IMR-90 (cell line): ENCODE measurements at regions not wholly inside any gene's neighbourhood (a gene's known extent, or its start where the extent isn't known, plus 50 kb on each side); places are given as distances from the start of the nearest gene placed in this dataset.
A peak's percentile ranks its signal among the peaks of the same experiment; 100 is the strongest.

Source experiments
- ATAC-seq: fragments of 200-7000 bp; cut with Tn5 transposase; 2 replicates; pipeline ENCODE4 v1.9.1; 2020; ENCODE audit warnings: low read depth, mild to moderate bottlenecking, moderate library complexity
- BruUV-seq: library from RNA; stranded (reverse); fragments of 400-500 nt; replicated peaks from 2 replicates; lab custom pipeline; 2021; lab: Mats Ljungman, UMichigan
- CTCF ChIA-PET: fragments of 300-600 bp; formaldehyde crosslinking; extraction: SDS; loops from one replicate; lab custom pipeline; 2021; ENCODE audit warnings: antibody characterized with exemption; lab: Yijun Ruan, JAX
- POLR2A ChIA-PET: fragments of 300-600 bp; sonication (Branson Sonifier 250); formaldehyde crosslinking; loops from one replicate; lab custom pipeline; 2022; ENCODE audit warnings: antibody characterized with exemption; ENCODE audit not compliant: unreplicated experiment; lab: Charles Lee
- DNase-seq: peaks from one replicate; pipeline ENCODE4 v3.0.0; 2013
- H2AFZ ChIP-seq: replicated peaks from 2 replicates; pipeline ENCODE3; 2013; ENCODE audit warnings: low read length, mild to moderate bottlenecking; ENCODE audit not compliant: poor library complexity
- H2AK5ac ChIP-seq: 2 replicates; pipeline ENCODE4 v1.6.1; 2013; ENCODE audit warnings: low read depth, low read length, inconsistent platforms
- H2AK9ac ChIP-seq: replicated peaks from 2 replicates; pipeline ENCODE3; 2013; ENCODE audit warnings: mild to moderate bottlenecking, low read depth, low read length, moderate library complexity; ENCODE audit not compliant: poor library complexity
- H2BK120ac ChIP-seq: 2 replicates; pipeline ENCODE4 v1.6.1; 2013; ENCODE audit warnings: low read depth, low read length, inconsistent platforms
- H2BK15ac ChIP-seq: 3 replicates; pipeline ENCODE4 v1.6.1; 2013; ENCODE audit warnings: low read depth, low read length, inconsistent platforms
- H2BK20ac ChIP-seq: 2 replicates; pipeline ENCODE4 v1.6.1; 2013; ENCODE audit warnings: low read depth, mild to moderate bottlenecking, inconsistent platforms, low read length, moderate library complexity
- H2BK5ac ChIP-seq: 2 replicates; pipeline ENCODE4 v1.6.1; 2013; ENCODE audit warnings: mild to moderate bottlenecking, low read depth, low read length, inconsistent platforms; ENCODE audit not compliant: poor library complexity, severe bottlenecking
- H3K14ac ChIP-seq: replicated peaks from 2 replicates; pipeline ENCODE4 v1.6.1; 2013; ENCODE audit warnings: low read depth, low read length, inconsistent platforms
- H3K18ac ChIP-seq: 2 replicates; pipeline ENCODE4 v1.6.1; 2013; ENCODE audit warnings: low read depth, low read length, control low read depth
- H3K23ac ChIP-seq: 2 replicates; pipeline ENCODE4 v1.6.1; 2013; ENCODE audit warnings: low read depth, low read length, inconsistent platforms
- H3K27ac ChIP-seq: 2 replicates; pipeline ENCODE4 v1.5.1; 2013; ENCODE audit warnings: mild to moderate bottlenecking, control low read depth, low read length; ENCODE audit not compliant: insufficient read depth
- H3K27me3 ChIP-seq: 2 replicates; pipeline ENCODE4 v1.6.1; 2013; ENCODE audit warnings: low read length; ENCODE audit not compliant: control insufficient read depth, insufficient read depth
- H3K36me3 ChIP-seq: 2 replicates; pipeline ENCODE4 v1.6.1; 2013; ENCODE audit warnings: low read length, mixed read lengths; ENCODE audit not compliant: control insufficient read depth, insufficient read depth
- H3K4ac ChIP-seq: 2 replicates; pipeline ENCODE4 v1.6.1; 2013; ENCODE audit warnings: low read depth, low read length, inconsistent platforms
- H3K4me1 ChIP-seq: 2 replicates; pipeline ENCODE4 v1.6.1; 2013; ENCODE audit warnings: low read length, mixed read lengths; ENCODE audit not compliant: control insufficient read depth, insufficient read depth
- H3K4me2 ChIP-seq: 2 replicates; pipeline ENCODE4 v1.6.1; 2013; ENCODE audit warnings: low read depth, mild to moderate bottlenecking, control low read depth, low read length, moderate library complexity
- H3K4me3 ChIP-seq: 2 replicates; pipeline ENCODE4 v1.5.1; 2013; ENCODE audit warnings: low read depth, mild to moderate bottlenecking, control low read depth, low read length, moderate library complexity; ENCODE audit not compliant: insufficient read depth
- H3K56ac ChIP-seq: 2 replicates; pipeline ENCODE4 v1.6.1; 2013; ENCODE audit warnings: low read length, inconsistent platforms; ENCODE audit not compliant: insufficient read depth; ENCODE audit errors: extremely low read depth
- H3K79me1 ChIP-seq, 2 experiments: 2 replicates each; pipeline ENCODE4 v1.6.1; 2013; ENCODE audit warnings: low read length in 2 of 2, inconsistent platforms in 1 of 2, low read depth in 1 of 2
- H3K9ac ChIP-seq: 2 replicates; pipeline ENCODE4 v1.6.1; 2013; ENCODE audit warnings: low read depth, low read length, control low read depth
- H3K9me1 ChIP-seq: 2 replicates; pipeline ENCODE4 v1.6.1; 2013; ENCODE audit warnings: low read length, inconsistent platforms; ENCODE audit not compliant: insufficient read depth
- H3K9me3 ChIP-seq: 2 replicates; pipeline ENCODE4 v1.6.1; 2013; ENCODE audit warnings: low read length; ENCODE audit not compliant: control insufficient read depth, insufficient read depth
- H4K20me1 ChIP-seq: 2 replicates; pipeline ENCODE4 v1.6.1; 2013; ENCODE audit warnings: low read length, inconsistent platforms; ENCODE audit not compliant: insufficient read depth
- H4K5ac ChIP-seq: 2 replicates; pipeline ENCODE4 v1.6.1; 2013; ENCODE audit warnings: mild to moderate bottlenecking, low read depth, low read length, control low read depth
- H4K8ac ChIP-seq, 2 experiments: 2 replicates each; pipeline ENCODE4 v1.6.1; 2013; ENCODE audit warnings: low read depth in 2 of 2, low read length in 2 of 2, control low read depth in 1 of 2, inconsistent platforms in 1 of 2
- H4K91ac ChIP-seq: 2 replicates; pipeline ENCODE4 v1.6.1; 2013; ENCODE audit warnings: low read depth, low read length, inconsistent platforms; ENCODE audit not compliant: insufficient read depth
- BHLHE40 ChIP-seq: fragments of 150-350 bp; IDR thresholded peaks from 2 replicates; pipeline ENCODE4 v1.6.1; 2016; ENCODE audit warnings: mild to moderate bottlenecking, low read depth, low read length
- CEBPB ChIP-seq: IDR thresholded peaks from 2 replicates; pipeline ENCODE4 v1.6.1; 2012; ENCODE audit warnings: low read depth, low read length, improper control_type of control experiment
- CHD1 ChIP-seq: IDR thresholded peaks from 2 replicates; pipeline ENCODE4 v1.6.1; 2012; ENCODE audit warnings: low read depth, low read length, improper control_type of control experiment
- CTCF ChIP-seq: conservative IDR thresholded peaks from 2 replicates; pipeline ENCODE4 v1.5.1; 2012; ENCODE audit warnings: mild to moderate bottlenecking, low read depth, low read length, improper control_type of control experiment
- ELK1 ChIP-seq: fragments of 150-350 bp; IDR thresholded peaks from 2 replicates; pipeline ENCODE4 v1.6.1; 2016; ENCODE audit warnings: low read depth, mild to moderate bottlenecking, low read length, moderate library complexity, borderline replicate concordance
- FOS ChIP-seq: fragments of 150-350 bp; IDR thresholded peaks from 2 replicates; pipeline ENCODE4 v1.6.1; 2016; ENCODE audit warnings: low read depth, low read length
- MAFK ChIP-seq: IDR thresholded peaks from 2 replicates; pipeline ENCODE4 v1.6.1; 2012; ENCODE audit warnings: low read depth, low read length, improper control_type of control experiment
- POLR2A ChIP-seq: IDR thresholded peaks from 2 replicates; pipeline ENCODE4 v1.6.1; 2012; ENCODE audit warnings: mild to moderate bottlenecking, low read depth, low read length
- RAD21 ChIP-seq: IDR thresholded peaks from 2 replicates; pipeline ENCODE4 v1.6.1; 2012; ENCODE audit warnings: low read length, improper control_type of control experiment
- RFX5 ChIP-seq: IDR thresholded peaks from 2 replicates; pipeline ENCODE4 v1.8.0; 2012; ENCODE audit warnings: low read depth, mild to moderate bottlenecking, low read length, moderate library complexity
- dilution Hi-C: fragments of 300-500 bp; cut with HindIII; formaldehyde crosslinking; loops from one replicate; pipeline ENCODE4 v1.14.3; 2018; ENCODE audit warnings: low sequenced_read_pairs; ENCODE audit not compliant: unreplicated experiment
- in situ Hi-C: fragments of 300-500 bp; cut with MboI; formaldehyde crosslinking; loops from 3 replicates; pipeline ENCODE4 v1.14.3; 2019; ENCODE audit warnings: low sequenced_read_pairs, inconsistent platforms, mixed read lengths
- intact Hi-C: fragments of 100-400 bp; cut with micrococcal nuclease; formaldehyde crosslinking; loops from 2 replicates; pipeline ENCODE4 v1.10.0; 2022

GRCh38 chr1:238777551-238777950 lies 608.8 kb upstream of the CHRM3 start:
- no peak overlapping the region for H3K18ac ChIP-seq
- no peak overlapping the region for H2AK9ac ChIP-seq
- ChIA-PET POLR2A (no interaction called here), CTCF (no interaction called here)
- no peak overlapping the region for H3K56ac ChIP-seq
- no peak overlapping the region for H4K8ac ChIP-seq
- intact Hi-C loops, result no loop called here
- H3K9me3 ChIP-seq, result peaks cover 5% of the 10 kb centered on the region
- H3K36me3 ChIP-seq, result no peaks in the 10 kb centered on the region
- no peak overlapping the region for H3K27ac ChIP-seq
- no peak overlapping the region for H2AK5ac ChIP-seq
- no peak overlapping the region for H4K91ac ChIP-seq
- no peaks in the 10 kb centered on the region for H3K9me1 ChIP-seq
- no peak overlapping the region for H2AFZ ChIP-seq
- dilution Hi-C loops, result no loop called here
- no peaks in the 10 kb centered on the region for H3K27me3 ChIP-seq
- H4K20me1 ChIP-seq, result no peaks in the 10 kb centered on the region
- no peak overlapping the region for H3K4ac ChIP-seq
- no peaks in the 10 kb centered on the region for H3K79me1 ChIP-seq
- in situ Hi-C loops, result no loop called here
- no peak overlapping the region for H3K4me3 ChIP-seq
- no peak overlapping the region for H2BK5ac ChIP-seq
- H3K14ac ChIP-seq, result no peak overlapping the region
- TF ChIP-seq MAFK (no peak), RFX5 (no peak), ELK1 (no peak), CHD1 (no peak), POLR2A (no peak), CTCF (no peak), CEBPB (no peak), FOS (no peak), BHLHE40 (no peak), RAD21 (no peak)
- no peak overlapping the region for H3K4me2 ChIP-seq
- no peaks in the 10 kb centered on the region for H3K4me1 ChIP-seq
- H2BK120ac ChIP-seq, result no peak overlapping the region
- H3K23ac ChIP-seq, result no peak overlapping the region
- no peak overlapping the region for H4K5ac ChIP-seq
- H2BK15ac ChIP-seq, result no peak overlapping the region
- DNase-seq, result peak; percentile 17
- no peak overlapping the region for H3K9ac ChIP-seq
- ATAC-seq, result peak; percentile 42; the same call in 1 of the 2 replicates
- BruUV-seq, result no TSS peak
- no peak overlapping the region for H2BK20ac ChIP-seq
